ENCODE measurements at regions not wholly inside any gene's neighbourhood (a gene's known extent, or its start where the extent isn't known, plus 50 kb on each side); places are given as distances from the start of the nearest gene placed in this dataset.
"Not testable (repeated sequence)": the region's sequence is repeated elsewhere in the genome, so short reads cannot be mapped to it uniquely, and the experiment has no call there.

- DNase-seq (ENCODE audit: low read depth in 1 of 2, low spot score in 1 of 2) (no peak), ATAC-seq (no peak), FAIRE-seq (no peak)
- H3K4me1 ChIP-seq, result no peaks in the 10 kb centered on the region
- CTCF ChIA-PET, result no interaction called here
- TF ChIP-seq MAZ (IDR thresholded peaks at IDR 0.05; ENCODE audit: borderline replicate concordance, low read depth, low read length) (no peak), BCL3 (IDR thresholded peaks at IDR 0.05) (no peak), HEYL (CRISPR knock-in tag; IDR thresholded peaks at IDR 0.05) (no peak), ELK1 (IDR thresholded peaks at IDR 0.05; ENCODE audit: low read depth, low read length) (no peak), HDAC2 (IDR thresholded peaks at IDR 0.05) (no peak), USF2 (IDR thresholded peaks at IDR 0.05) (no peak), HOXA7 (CRISPR knock-in tag; IDR thresholded peaks at IDR 0.05) (no peak), FOSL2 (IDR thresholded peaks at IDR 0.05) (no peak), FOSL2 (CRISPR knock-in tag; IDR thresholded peaks at IDR 0.05) (no peak), NFE2L2 (conservative IDR thresholded peaks at IDR 0.05; ENCODE audit: low read length) (no peak), EHMT2 (IDR thresholded peaks at IDR 0.05; ENCODE audit: low read depth) (no peak), CBX2 (IDR thresholded peaks at IDR 0.05; ENCODE audit: borderline replicate concordance, low read depth) (no peak)
- POLR2A ChIA-PET, result no interaction called here
- H3K4me3 ChIP-seq, result no peak overlapping the region
- WGBS (ENCODE audit: missing lambda C conversion rate), result 0% methylated on average over 4 of the region's 4 CpGs
- no peak overlapping the region for H3K27ac ChIP-seq
- no peaks in the 10 kb centered on the region; the same call in 2 of the 3 replicates for H3K9me3 ChIP-seq
- H3K4me2 ChIP-seq, result no peak overlapping the region
Observed at GRCh38 chr18:4755848-4756247, 300.7 kb upstream of the DLGAP1 start.

- CTCF ChIA-PET, result interaction anchor here (0.7 kb wide), 1 partner anchor 12 kb away, joined by 3 read pairs; no protein-coding TSS in a partner anchor
- ATAC-seq; H3K27ac ChIP-seq; POLR2A ChIA-PET; H3K4me3 ChIP-seq; H3K9me3 ChIP-seq; H3K4me2 ChIP-seq; FAIRE-seq; H3K4me1 ChIP-seq; DNase-seq (ENCODE audit: low read depth in 1 of 2, low spot score in 1 of 2): not testable (repeated sequence)
- WGBS (ENCODE audit: missing lambda C conversion rate), result 7% methylated on average over 6 of the region's 6 CpGs
Observed at GRCh38 chr18:4753151-4753550, 298.0 kb upstream of the DLGAP1 start.

- CTCF ChIA-PET, result no interaction called here
- Histone ChIP-seq H3K9me3 (no peaks in the 10 kb centered on the region), H3K27ac (no peak overlapping the region), H3K4me3 (no peak overlapping the region), H3K4me2 (no peak overlapping the region), H3K4me1 (no peaks in the 10 kb centered on the region)
- no peak for TF ChIP-seq ESRRA (IDR thresholded peaks at IDR 0.05; ENCODE audit: borderline replicate concordance, low read length)
- TF ChIP-seq KDM5A (IDR thresholded peaks at IDR 0.05), result no peak
- no peak for TF ChIP-seq ZC3H11A (IDR thresholded peaks at IDR 0.05)
- POLR2A ChIA-PET, result no interaction called here
- FAIRE-seq, result no peak
- ATAC-seq, result no peak
- no peak for DNase-seq (ENCODE audit: low read depth in 1 of 2, low spot score in 1 of 2)
- 46% methylated on average over 3 of the region's 3 CpGs for WGBS (ENCODE audit: missing lambda C conversion rate)
Observed at GRCh38 chr18:4751523-4751922, 296.4 kb upstream of the DLGAP1 start.

GRCh38 chr18:4750393-4751346 is 295.6 kb upstream of the DLGAP1 start:
- ATAC-seq, result no peak
- H3K4me1 ChIP-seq, result no peaks in the 10 kb centered on the region
- ChIA-PET POLR2A (no interaction called here), CTCF (no interaction called here)
- H3K4me3 ChIP-seq, result no peak overlapping the region
- FAIRE-seq, result no peak
- 1% methylated on average over 8 of the region's 8 CpGs for WGBS (ENCODE audit: missing lambda C conversion rate)
- H3K9me3 ChIP-seq, result no peaks in the 10 kb centered on the region
- DNase-seq (ENCODE audit: low read depth in 1 of 2, low spot score in 1 of 2), result no peak
- no peak overlapping the region for H3K4me2 ChIP-seq
- no peak overlapping the region for H3K27ac ChIP-seq
- TF ChIP-seq ZNF302 (CRISPR knock-in tag; IDR thresholded peaks at IDR 0.05) (no peak), CTCF (IDR thresholded peaks at IDR 0.05) (no peak), CHD4 (IDR thresholded peaks at IDR 0.05; ENCODE audit: borderline replicate concordance) (no peak), RFX5 (IDR thresholded peaks at IDR 0.05) (no peak), NFE2L2 (conservative IDR thresholded peaks at IDR 0.05; ENCODE audit: low read length) (no peak), SREBF2 (IDR thresholded peaks at IDR 0.05) (no peak), HDAC2 (IDR thresholded peaks at IDR 0.05) (no peak), POLR2AphosphoS2 (conservative IDR thresholded peaks at IDR 0.05; ENCODE audit: low read length) (no peak), HEYL (CRISPR knock-in tag; IDR thresholded peaks at IDR 0.05) (no peak), HOXB13 (CRISPR knock-in tag; IDR thresholded peaks at IDR 0.05; ENCODE audit: low read depth) (no peak), ATOH8 (CRISPR knock-in tag; IDR thresholded peaks at IDR 0.05; ENCODE audit: low read depth) (no peak), CBX2 (IDR thresholded peaks at IDR 0.05; ENCODE audit: borderline replicate concordance, low read depth) (no peak), MAFK (IDR thresholded peaks at IDR 0.05; ENCODE audit: partially characterized antibody) (no peak)

Data from A549 (cell line).